IPS DF 4.7 (cell line): ENCODE measurements at regions not wholly inside any gene's neighbourhood (a gene's known extent, or its start where the extent isn't known, plus 50 kb on each side); places are given as distances from the start of the nearest gene placed in this dataset.

Source experiments
- DNase-seq: peaks from one replicate; pipeline ENCODE4 v3.0.0-alpha.2; 2013; ENCODE audit warnings: low spot score; ENCODE audit errors: extremely low read depth

- DNase-seq: no peak
These were observed 307.1 kb upstream of the DPH6 start for GRCh38 chr15:35852818-35853624.

GRCh38 chr15:35854316-35854715, 308.4 kb upstream of the DPH6 start:
- DNase-seq: no peak

GRCh38 chr15:35857567-35858226, 311.7 kb upstream of the DPH6 start:
- no peak for DNase-seq

GRCh38 chr15:35858707-35859106, 312.7 kb upstream of the DPH6 start:
- DNase-seq: no peak

- DNase-seq: no peak
These were observed 317.7 kb upstream of the DPH6 start for GRCh38 chr15:35863655-35864054.

- DNase-seq: no peak
These were observed 321.4 kb upstream of the DPH6 start for GRCh38 chr15:35867356-35867755.

GRCh38 chr15:35871282-35871681, 325.3 kb upstream of the DPH6 start:
- no peak for DNase-seq

GRCh38 chr15:35871812-35872211, 325.8 kb upstream of the DPH6 start:
- DNase-seq: no peak

- no peak for DNase-seq
These were observed 326.6 kb upstream of the DPH6 start for GRCh38 chr15:35872577-35872976.

- no peak for DNase-seq
These were observed 328.4 kb upstream of the DPH6 start for GRCh38 chr15:35874260-35874905.

GRCh38 chr15:35876762-35877161, 330.8 kb upstream of the DPH6 start:
- DNase-seq: no peak

- no peak for DNase-seq
These were observed 334.9 kb upstream of the DPH6 start for GRCh38 chr15:35880896-35881295.

GRCh38 chr15:35885870-35886269, 339.9 kb upstream of the DPH6 start:
- DNase-seq: no peak

GRCh38 chr15:35886765-35887164, 340.8 kb upstream of the DPH6 start:
- DNase-seq: no peak

GRCh38 chr15:35888815-35889214, 342.9 kb upstream of the DPH6 start:
- DNase-seq: no peak

GRCh38 chr15:35907511-35907910, 361.5 kb upstream of the DPH6 start:
- no peak for DNase-seq

- no peak for DNase-seq
These were observed 363.4 kb upstream of the DPH6 start for GRCh38 chr15:35909414-35909813.

- DNase-seq: no peak
These were observed 364.3 kb upstream of the DPH6 start for GRCh38 chr15:35910227-35910626.

GRCh38 chr15:35911052-35911777, 365.2 kb upstream of the DPH6 start:
- no peak for DNase-seq

- DNase-seq: no peak
These were observed 366.2 kb upstream of the DPH6 start for GRCh38 chr15:35912196-35912595.

GRCh38 chr15:35914573-35914972, 368.6 kb upstream of the DPH6 start:
- no peak for DNase-seq

GRCh38 chr15:35921046-35921445, 375.1 kb upstream of the DPH6 start:
- no peak for DNase-seq
